A673 (cell line): ENCODE measurements at regions not wholly inside any gene's neighbourhood (a gene's known extent, or its start where the extent isn't known, plus 50 kb on each side); places are given as distances from the start of the nearest gene placed in this dataset.
A peak's percentile ranks its signal among the peaks of the same experiment; 100 is the strongest.
"Not testable (repeated sequence)": the region's sequence is repeated elsewhere in the genome, so short reads cannot be mapped to it uniquely, and the experiment has no call there.

Experiments
- BruUV-seq: library from RNA; stranded (reverse); fragments of 400-500 nt; replicated peaks from 2 replicates; lab custom pipeline; 2021; lab: Mats Ljungman, UMichigan
- CTCF ChIA-PET: fragments of 300-600 bp; sonication (Branson Sonifier 250); formaldehyde crosslinking; loops from one replicate; lab custom pipeline; 2022; ENCODE audit warnings: antibody characterized with exemption; lab: Charles Lee
- POLR2A ChIA-PET: fragments of 300-600 bp; sonication (Branson Sonifier 250); formaldehyde crosslinking; loops from one replicate; lab custom pipeline; 2022; ENCODE audit warnings: antibody characterized with exemption; ENCODE audit not compliant: low non-redundant PET; lab: Charles Lee
- DNase-seq: peaks from one replicate; pipeline ENCODE4 v3.0.0-alpha.2; 2015; ENCODE audit warnings: low spot score
- H3K27ac ChIP-seq: fragments of 200-600 bp; sonication (generic); 2 replicates; pipeline ENCODE4 v1.5.1; 2016; ENCODE audit warnings: mixed run types, low read depth, mild to moderate bottlenecking, mixed read lengths, antibody characterized with exemption, low read length; ENCODE audit not compliant: poor library complexity, severe bottlenecking
- H3K27me3 ChIP-seq: fragments of 200-600 bp; sonication (generic); replicated peaks from 2 replicates; pipeline ENCODE4 v1.6.1; 2017; ENCODE audit warnings: mixed run types, low read depth, mild to moderate bottlenecking, mixed read lengths, antibody characterized with exemption, low read length; ENCODE audit not compliant: insufficient read depth, poor library complexity
- H3K36me3 ChIP-seq: fragments of 200-600 bp; sonication (generic); 2 replicates; pipeline ENCODE4 v1.6.1; 2016; ENCODE audit warnings: mixed run types, mild to moderate bottlenecking, mixed read lengths, antibody characterized with exemption, low read length; ENCODE audit not compliant: insufficient read depth, poor library complexity, severe bottlenecking
- H3K4me1 ChIP-seq: fragments of 200-600 bp; sonication (generic); 2 replicates; pipeline ENCODE4 v1.6.1; 2017; ENCODE audit warnings: mixed run types, mild to moderate bottlenecking, mixed read lengths, antibody characterized with exemption, low read length; ENCODE audit not compliant: insufficient read depth, poor library complexity, severe bottlenecking
- H3K4me3 ChIP-seq: fragments of 200-600 bp; sonication (generic); 2 replicates; pipeline ENCODE4 v1.5.1; 2016; ENCODE audit warnings: low read depth, mixed run types, mild to moderate bottlenecking, mixed read lengths, low read length; ENCODE audit not compliant: poor library complexity, severe bottlenecking
- H3K9me3 ChIP-seq: fragments of 200-600 bp; sonication (generic); 2 replicates; pipeline ENCODE4 v1.6.1; 2016; ENCODE audit warnings: mixed run types, low read depth, mild to moderate bottlenecking, mixed read lengths, antibody characterized with exemption, low read length; ENCODE audit not compliant: poor library complexity, severe bottlenecking
- CTCF ChIP-seq: fragments of 300-800, 200-600 bp; sonication (generic); conservative IDR thresholded peaks from 2 replicates; pipeline ENCODE4 v1.5.1; 2017; ENCODE audit warnings: low read depth, mild to moderate bottlenecking, antibody characterized with exemption, low read length, moderate library complexity, mixed read lengths
- EZH2 ChIP-seq: fragments of 200-600 bp; sonication (generic); IDR thresholded peaks from 2 replicates; pipeline ENCODE4 v1.6.1; 2017; ENCODE audit warnings: borderline replicate concordance, low read depth, mild to moderate bottlenecking, mixed read lengths, antibody characterized with exemption, low read length; ENCODE audit not compliant: poor library complexity, severe bottlenecking
- intact Hi-C: fragments of 100-400 bp; cut with micrococcal nuclease; formaldehyde crosslinking; loops from one replicate; pipeline ENCODE4 v1.10.0; 2022; ENCODE audit not compliant: unreplicated experiment

- intact Hi-C loops: no loop called here
These were observed 186.6 kb upstream of the OR4E1 start for GRCh38 chr14:21860172-21860571.

GRCh38 chr14:21852775-21853174, 179.2 kb upstream of the OR4E1 start:
- ChIA-PET CTCF (interaction anchor here (1.1 to 1.3 kb wide), 5 partner anchors 10 to 129 kb away, joined by 3 to 8 read pairs (median 4); no protein-coding TSS in a partner anchor), POLR2A (no interaction called here)
- BruUV-seq: no TSS peak
- Histone ChIP-seq H3K27ac (no peak overlapping the region), H3K4me3 (no peak overlapping the region), H3K27me3 (no peaks in the 10 kb centered on the region), H3K36me3 (no peaks in the 10 kb centered on the region), H3K9me3 (no peaks in the 10 kb centered on the region), H3K4me1 (no peaks in the 10 kb centered on the region)
- intact Hi-C loops: no loop called here
- TF ChIP-seq EZH2 (no peak), CTCF (no peak)
- no peak for DNase-seq

More at GRCh38 chr14:21860172-21860571, 186.6 kb upstream of the OR4E1 start:
- no TSS peak for BruUV-seq
- Histone ChIP-seq H3K36me3 (no peaks in the 10 kb centered on the region), H3K4me1 (no peaks in the 10 kb centered on the region), H3K9me3 (no peaks in the 10 kb centered on the region), H3K27ac (no peak overlapping the region), H3K27me3 (no peaks in the 10 kb centered on the region), H3K4me3 (no peak overlapping the region)
- POLR2A ChIA-PET: no interaction called here
- TF ChIP-seq CTCF (peak; percentile 80), EZH2 (no peak)
- CTCF ChIA-PET: no interaction called here
- DNase-seq: peak; percentile 62

- Histone ChIP-seq H3K27me3 (no peaks in the 10 kb centered on the region), H3K36me3 (no peaks in the 10 kb centered on the region), H3K4me1 (no peaks in the 10 kb centered on the region), H3K9me3 (no peaks in the 10 kb centered on the region), H3K27ac (no peak overlapping the region), H3K4me3 (no peak overlapping the region)
- intact Hi-C loops: no loop called here
- TF ChIP-seq EZH2 (no peak), CTCF (peak; percentile 94)
- peak; percentile 71 for DNase-seq
- BruUV-seq: no TSS peak
- ChIA-PET CTCF (interaction anchor here (0.8 to 1.3 kb wide), 8 partner anchors 10 to 129 kb away, joined by 3 to 8 read pairs (median 4); no protein-coding TSS in a partner anchor), POLR2A (no interaction called here)
These were observed 178.5 kb upstream of the OR4E1 start for GRCh38 chr14:21852061-21852664.

GRCh38 chr14:21846902-21847301, 173.3 kb upstream of the OR4E1 start:
- POLR2A ChIA-PET, H3K27me3 ChIP-seq, H3K9me3 ChIP-seq, H3K4me3 ChIP-seq, intact Hi-C loops, H3K4me1 ChIP-seq, H3K27ac ChIP-seq, H3K36me3 ChIP-seq, CTCF ChIA-PET, DNase-seq, BruUV-seq: not testable (repeated sequence)
